Type B pancreatic cell (in vitro differentiated cells): ENCODE measurements at regions not wholly inside any gene's neighbourhood (a gene's known extent, or its start where the extent isn't known, plus 50 kb on each side); places are given as distances from the start of the nearest gene placed in this dataset.

Source experiments
- DNase-seq: peaks from one replicate; pipeline ENCODE4 v3.0.0; 2021; ENCODE audit warnings: mixed read lengths; ENCODE audit not compliant: unreplicated experiment; ENCODE audit errors: extremely low spot score
- H3K27ac Mint-ChIP-seq: 2 replicates; pipeline ENCODE4 v1.8.0; 2021; ENCODE audit warnings: mild to moderate bottlenecking, mixed read lengths
- H3K27me3 Mint-ChIP-seq: 2 replicates; pipeline ENCODE4 v1.8.0; 2021; ENCODE audit warnings: mixed read lengths
- H3K36me3 Mint-ChIP-seq: 2 replicates; pipeline ENCODE4 v1.8.0; 2021; ENCODE audit warnings: mixed read lengths
- H3K4me1 Mint-ChIP-seq: one replicate; pipeline ENCODE4 v1.8.0; 2021; ENCODE audit warnings: mixed read lengths; ENCODE audit not compliant: unreplicated experiment
- H3K4me3 Mint-ChIP-seq: 2 replicates; pipeline ENCODE4 v1.8.0; 2021; ENCODE audit warnings: mild to moderate bottlenecking, mixed read lengths
- H3K9me3 Mint-ChIP-seq: 2 replicates; pipeline ENCODE4 v1.8.0; 2021; ENCODE audit warnings: mixed read lengths
- TF ChIP-seq, protein P1 (sequence below): fragments of 200-600 bp; sonication (generic); conservative IDR thresholded peaks from 2 replicates; pipeline ENCODE4 v1.5.0; 2021; ENCODE audit warnings: antibody characterized with exemption, mild to moderate bottlenecking

DNA sequence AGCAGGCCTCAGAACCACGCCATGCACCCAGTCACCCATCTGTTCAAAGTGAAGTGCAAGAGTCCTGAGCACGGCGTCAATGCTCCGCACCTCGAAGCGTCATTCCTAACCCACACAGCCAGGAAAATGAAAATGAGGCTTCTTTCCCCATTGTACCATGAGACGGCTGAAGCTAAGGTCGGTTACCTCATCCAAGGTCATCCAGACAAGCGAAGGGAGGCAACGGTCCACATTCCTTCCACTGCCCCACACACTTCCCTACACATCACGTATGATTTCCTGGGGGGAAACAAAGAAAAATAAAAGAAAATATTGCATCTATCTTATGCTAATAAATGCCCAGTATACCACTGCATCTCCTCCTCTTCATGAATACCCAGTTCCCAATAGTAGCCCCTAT lies 113.5 kb upstream of the RAB6C start:
- no peak for DNase-seq
- Mint-ChIP-seq H3K9me3 (no peaks in the 10 kb centered on the region), H3K36me3 (peaks cover 3% of the 10 kb centered on the region), H3K27ac (no peak overlapping the region), H3K27me3 (peaks cover 3% of the 10 kb centered on the region), H3K4me1 (peaks cover 6% of the 10 kb centered on the region), H3K4me3 (no peak overlapping the region)
- TF ChIP-seq, protein P1, sequence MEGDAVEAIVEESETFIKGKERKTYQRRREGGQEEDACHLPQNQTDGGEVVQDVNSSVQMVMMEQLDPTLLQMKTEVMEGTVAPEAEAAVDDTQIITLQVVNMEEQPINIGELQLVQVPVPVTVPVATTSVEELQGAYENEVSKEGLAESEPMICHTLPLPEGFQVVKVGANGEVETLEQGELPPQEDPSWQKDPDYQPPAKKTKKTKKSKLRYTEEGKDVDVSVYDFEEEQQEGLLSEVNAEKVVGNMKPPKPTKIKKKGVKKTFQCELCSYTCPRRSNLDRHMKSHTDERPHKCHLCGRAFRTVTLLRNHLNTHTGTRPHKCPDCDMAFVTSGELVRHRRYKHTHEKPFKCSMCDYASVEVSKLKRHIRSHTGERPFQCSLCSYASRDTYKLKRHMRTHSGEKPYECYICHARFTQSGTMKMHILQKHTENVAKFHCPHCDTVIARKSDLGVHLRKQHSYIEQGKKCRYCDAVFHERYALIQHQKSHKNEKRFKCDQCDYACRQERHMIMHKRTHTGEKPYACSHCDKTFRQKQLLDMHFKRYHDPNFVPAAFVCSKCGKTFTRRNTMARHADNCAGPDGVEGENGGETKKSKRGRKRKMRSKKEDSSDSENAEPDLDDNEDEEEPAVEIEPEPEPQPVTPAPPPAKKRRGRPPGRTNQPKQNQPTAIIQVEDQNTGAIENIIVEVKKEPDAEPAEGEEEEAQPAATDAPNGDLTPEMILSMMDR: no peak

DNA sequence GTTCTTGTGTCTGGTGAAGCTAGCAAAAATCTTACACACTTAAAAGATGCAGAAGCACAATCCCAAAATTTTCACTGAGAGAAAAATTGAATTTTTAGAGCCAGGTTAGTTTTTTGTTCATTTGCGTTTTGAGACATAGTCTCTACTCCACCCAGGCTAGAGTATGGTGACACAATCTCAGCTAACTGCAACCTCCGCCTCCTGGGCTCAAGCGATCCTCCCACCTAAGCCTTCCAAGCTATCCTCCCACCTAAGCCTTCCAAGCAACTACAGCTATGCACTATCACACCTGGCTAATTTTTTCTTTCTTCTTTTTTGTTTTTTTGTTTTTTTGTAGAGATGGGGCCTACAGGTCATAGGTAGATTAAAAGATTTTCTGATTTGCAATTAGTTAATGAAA lies 113.1 kb upstream of the RAB6C start:
- TF ChIP-seq, protein P1: no peak
- no peak for DNase-seq
- H3K4me1 Mint-ChIP-seq: peaks cover 6% of the 10 kb centered on the region
- H3K4me3 Mint-ChIP-seq: no peak overlapping the region
- no peak overlapping the region for H3K27ac Mint-ChIP-seq
- no peaks in the 10 kb centered on the region for H3K9me3 Mint-ChIP-seq
- peaks cover 3% of the 10 kb centered on the region for H3K27me3 Mint-ChIP-seq
- H3K36me3 Mint-ChIP-seq: peaks cover 3% of the 10 kb centered on the region

DNA sequence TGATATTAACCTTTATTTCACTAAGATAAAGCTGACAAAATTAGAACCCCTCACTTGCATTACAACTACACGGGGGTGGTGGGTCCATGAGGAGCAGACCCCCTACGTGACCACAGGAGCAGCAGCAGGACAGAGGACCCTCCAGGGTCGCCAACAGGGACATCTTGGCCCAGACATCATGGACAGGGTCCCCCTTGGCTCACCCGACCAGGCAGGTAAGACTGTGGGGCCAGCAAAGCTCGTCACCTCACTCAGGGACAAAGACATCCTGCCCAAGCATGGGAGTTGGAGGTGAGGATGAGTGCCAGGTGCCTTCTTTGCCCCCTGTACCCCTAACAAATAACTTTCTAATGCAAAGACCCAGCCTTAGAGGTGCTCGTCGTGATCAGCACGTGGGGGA lies 111.3 kb upstream of the RAB6C start:
- TF ChIP-seq, protein P1: no peak
- Mint-ChIP-seq H3K4me1 (no peaks in the 10 kb centered on the region), H3K36me3 (peaks cover 3% of the 10 kb centered on the region), H3K4me3 (no peak overlapping the region), H3K9me3 (no peaks in the 10 kb centered on the region), H3K27ac (no peak overlapping the region), H3K27me3 (peaks cover 3% of the 10 kb centered on the region)
- no peak for DNase-seq

DNA sequence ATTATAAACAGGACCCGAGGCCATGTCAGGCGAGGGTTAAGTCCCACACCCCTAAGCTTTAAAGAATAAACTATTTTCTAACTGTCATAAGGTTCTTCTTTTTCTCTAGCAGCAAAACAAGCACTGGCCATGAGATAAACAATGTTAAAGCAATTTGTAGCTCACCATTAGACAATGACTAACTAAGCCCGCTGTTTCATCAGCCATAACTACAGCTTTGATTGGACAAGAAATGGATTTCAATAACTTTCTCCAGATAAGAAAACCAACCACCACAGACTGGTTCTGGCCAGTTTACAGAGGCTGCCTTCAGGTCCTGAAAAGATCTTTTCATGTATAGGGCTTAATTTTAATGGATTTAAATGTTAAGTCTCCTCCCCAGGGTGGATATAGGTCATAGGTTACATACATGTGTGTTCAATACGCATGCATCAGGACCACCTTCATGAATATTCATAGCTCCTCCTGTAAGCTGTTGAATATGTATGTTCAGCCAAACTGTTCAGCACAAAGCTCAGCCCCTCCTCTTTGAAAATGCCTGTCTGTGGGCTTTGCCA lies 108.7 kb upstream of the RAB6C start:
- no peaks in the 10 kb centered on the region for H3K4me1 Mint-ChIP-seq
- no peak for DNase-seq
- peaks cover 3% of the 10 kb centered on the region for H3K36me3 Mint-ChIP-seq
- H3K4me3 Mint-ChIP-seq: no peak overlapping the region
- peaks cover 3% of the 10 kb centered on the region for H3K27me3 Mint-ChIP-seq
- TF ChIP-seq, protein P1: no peak
- peak overlapping the region; percentile 59 for H3K27ac Mint-ChIP-seq
- H3K9me3 Mint-ChIP-seq: no peaks in the 10 kb centered on the region

DNA sequence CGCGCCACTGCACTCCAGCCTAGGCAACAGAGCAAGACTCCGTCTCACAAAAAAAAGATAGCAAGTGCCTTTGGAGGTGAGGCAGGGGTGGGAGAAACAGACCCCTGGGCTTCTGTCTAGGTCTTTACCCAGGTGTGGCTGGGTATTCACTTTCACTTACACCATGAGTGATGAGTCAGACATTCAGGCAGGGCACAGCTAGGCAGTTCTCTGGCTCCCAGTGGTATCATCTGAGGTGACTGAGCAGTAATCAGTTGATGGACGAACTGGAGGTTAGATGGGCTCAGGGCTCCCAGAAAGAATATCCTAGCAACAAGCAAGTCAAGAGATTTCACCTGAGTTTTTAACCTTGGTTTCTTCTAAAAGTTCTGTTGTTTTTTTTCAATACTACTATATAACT lies 107.0 kb upstream of the RAB6C start:
- Mint-ChIP-seq H3K4me1 (peaks cover 7% of the 10 kb centered on the region), H3K27ac (no peak overlapping the region), H3K36me3 (peaks cover 3% of the 10 kb centered on the region), H3K27me3 (peaks cover 3% of the 10 kb centered on the region), H3K4me3 (no peak overlapping the region), H3K9me3 (no peaks in the 10 kb centered on the region)
- no peak for DNase-seq
- TF ChIP-seq, protein P1: no peak

DNA sequence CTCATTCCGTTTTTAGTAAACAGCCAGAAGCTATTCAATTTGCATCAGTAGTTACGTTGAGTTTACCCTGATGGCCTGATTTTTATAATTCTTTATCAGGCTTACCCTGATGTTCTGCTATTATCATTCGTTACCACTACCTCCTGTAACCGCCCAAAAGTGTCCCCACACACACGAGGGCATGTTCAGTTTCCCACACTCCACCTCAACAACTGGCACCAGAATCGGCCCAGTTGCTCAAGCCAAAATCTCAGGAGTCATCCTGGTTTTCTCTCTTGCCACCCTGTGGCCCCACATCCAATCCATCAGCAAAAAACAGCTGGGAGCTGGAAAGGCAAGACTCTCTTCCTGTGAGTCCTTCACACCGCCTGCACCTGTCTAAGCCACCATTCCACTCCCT lies 102.9 kb upstream of the RAB6C start:
- no peaks in the 10 kb centered on the region for H3K36me3 Mint-ChIP-seq
- peak overlapping the region; percentile 99 for H3K4me3 Mint-ChIP-seq
- H3K27me3 Mint-ChIP-seq: peaks cover 7% of the 10 kb centered on the region
- H3K9me3 Mint-ChIP-seq: no peaks in the 10 kb centered on the region
- DNase-seq: no peak
- H3K4me1 Mint-ChIP-seq: peaks cover 11% of the 10 kb centered on the region
- H3K27ac Mint-ChIP-seq: no peak overlapping the region
- TF ChIP-seq, protein P1: no peak
